ENCODE measurements at regions not wholly inside any gene's neighbourhood (a gene's known extent, or its start where the extent isn't known, plus 50 kb on each side); places are given as distances from the start of the nearest gene placed in this dataset.

- Mint-ChIP-seq H3K27me3 (ENCODE audit: insufficient read depth, unreplicated experiment) (peaks cover 22% of the 10 kb centered on the region), H3K4me1 (ENCODE audit: insufficient read depth, unreplicated experiment) (peaks cover 15% of the 10 kb centered on the region), H3K36me3 (ENCODE audit: insufficient read depth, unreplicated experiment) (no peaks in the 10 kb centered on the region), H3K9me3 (ENCODE audit: unreplicated experiment) (no peaks in the 10 kb centered on the region), H3K4me3 (ENCODE audit: unreplicated experiment) (no peak overlapping the region), H3K27ac (ENCODE audit: low read depth, unreplicated experiment) (no peak overlapping the region)
- DNase-seq (ENCODE audit: unreplicated experiment): no peak
- no TSS peak for BruUV-seq (replicated peaks)
- intact Hi-C loops (cut with micrococcal nuclease): no loop called here
- CTCF ChIA-PET: interaction anchor here (0.6 to 1.3 kb wide), 4 partner anchors 9 to 53 kb away, joined by 3 to 4 read pairs (median 3); no protein-coding TSS in a partner anchor
- no peak for TF ChIP-seq CTCF (IDR thresholded peaks at IDR 0.05; ENCODE audit: unreplicated experiment)
- POLR2A ChIA-PET: no interaction called here
Measured at GRCh38 chr15:62244762-62245161, 79.7 kb upstream of the C2CD4B start.

GRCh38 chr15:62248277-62248984 lies 83.3 kb upstream of the C2CD4B start:
- no peak for TF ChIP-seq CTCF (IDR thresholded peaks at IDR 0.05; ENCODE audit: unreplicated experiment)
- H3K27me3 Mint-ChIP-seq (ENCODE audit: insufficient read depth, unreplicated experiment): peaks cover 22% of the 10 kb centered on the region
- no peaks in the 10 kb centered on the region for H3K9me3 Mint-ChIP-seq (ENCODE audit: unreplicated experiment)
- H3K27ac Mint-ChIP-seq (ENCODE audit: low read depth, unreplicated experiment): peak overlapping the region; percentile 17
- BruUV-seq (replicated peaks): no TSS peak
- peak; percentile 25 for DNase-seq (ENCODE audit: unreplicated experiment)
- no peak overlapping the region for H3K4me3 Mint-ChIP-seq (ENCODE audit: unreplicated experiment)
- ChIA-PET CTCF (no interaction called here), POLR2A (interaction anchor here (0.9 kb wide), 1 partner anchor 103 kb away, joined by 3 read pairs; no protein-coding TSS in a partner anchor)
- H3K4me1 Mint-ChIP-seq (ENCODE audit: insufficient read depth, unreplicated experiment): peaks cover 10% of the 10 kb centered on the region
- intact Hi-C loops (cut with micrococcal nuclease): no loop called here
- no peaks in the 10 kb centered on the region for H3K36me3 Mint-ChIP-seq (ENCODE audit: insufficient read depth, unreplicated experiment)

GRCh38 chr15:62249501-62249900 lies 84.4 kb upstream of the C2CD4B start:
- intact Hi-C loops (cut with micrococcal nuclease): no loop called here
- no TSS peak for BruUV-seq (replicated peaks)
- TF ChIP-seq CTCF (IDR thresholded peaks at IDR 0.05; ENCODE audit: unreplicated experiment): no peak
- Mint-ChIP-seq H3K4me3 (ENCODE audit: unreplicated experiment) (no peak overlapping the region), H3K4me1 (ENCODE audit: insufficient read depth, unreplicated experiment) (peaks cover 9% of the 10 kb centered on the region), H3K36me3 (ENCODE audit: insufficient read depth, unreplicated experiment) (no peaks in the 10 kb centered on the region), H3K9me3 (ENCODE audit: unreplicated experiment) (no peaks in the 10 kb centered on the region), H3K27me3 (ENCODE audit: insufficient read depth, unreplicated experiment) (peaks cover 22% of the 10 kb centered on the region), H3K27ac (ENCODE audit: low read depth, unreplicated experiment) (no peak overlapping the region)
- ChIA-PET POLR2A (interaction anchor here (0.9 kb wide), 1 partner anchor 104 kb away, joined by 3 read pairs; no protein-coding TSS in a partner anchor), CTCF (no interaction called here)
- DNase-seq (ENCODE audit: unreplicated experiment): no peak

- no TSS peak for BruUV-seq (replicated peaks)
- H3K4me1 Mint-ChIP-seq (ENCODE audit: insufficient read depth, unreplicated experiment): peaks cover 9% of the 10 kb centered on the region
- H3K27ac Mint-ChIP-seq (ENCODE audit: low read depth, unreplicated experiment): no peak overlapping the region
- no peak for DNase-seq (ENCODE audit: unreplicated experiment)
- H3K4me3 Mint-ChIP-seq (ENCODE audit: unreplicated experiment): no peak overlapping the region
- CTCF ChIA-PET: no interaction called here
- no peaks in the 10 kb centered on the region for H3K9me3 Mint-ChIP-seq (ENCODE audit: unreplicated experiment)
- POLR2A ChIA-PET: no interaction called here
- H3K36me3 Mint-ChIP-seq (ENCODE audit: insufficient read depth, unreplicated experiment): peaks cover 3% of the 10 kb centered on the region
- intact Hi-C loops (cut with micrococcal nuclease): loop anchor here (5.0 kb wide), 2 partner anchors 173 to 378 kb away; no protein-coding TSS in a partner anchor
- TF ChIP-seq CTCF (IDR thresholded peaks at IDR 0.05; ENCODE audit: unreplicated experiment): no peak
- H3K27me3 Mint-ChIP-seq (ENCODE audit: insufficient read depth, unreplicated experiment): peaks cover 27% of the 10 kb centered on the region
Measured at GRCh38 chr15:62250186-62250585, 85.1 kb upstream of the C2CD4B start.
